Small intestine (tissue), 7 donors: ENCODE measurements at regions not wholly inside any gene's neighbourhood (a gene's known extent, or its start where the extent isn't known, plus 50 kb on each side); places are given as distances from the start of the nearest gene placed in this dataset.

ENCODE experiments used
- DNase-seq, 2 donors: peaks; one replicate each; pipeline versions ENCODE4 v3.0.0 to v3.0.0-alpha.2; 2013
- FAIRE-seq: peaks from 2 replicates; lab custom pipeline; 2012; peaks lifted over from hg19 to GRCh38; lab: Jason Lieb, UNC
- H3K27ac ChIP-seq, 3 donors: one replicate each; pipeline ENCODE4 v1.5.1; 2013; ENCODE audit warnings: low read length in 2 of 3, mild to moderate bottlenecking in 2 of 3, control low read depth in 1 of 3, inconsistent platforms in 1 of 3, low read depth in 1 of 3, moderate library complexity in 1 of 3
- H3K27me3 ChIP-seq, 3 donors: one replicate each; pipeline ENCODE4 v1.6.1; 2013; ENCODE audit warnings: low read length in 3 of 3, inconsistent platforms in 1 of 3; ENCODE audit not compliant: control insufficient read depth in 3 of 3, insufficient read depth in 3 of 3
- H3K36me3 ChIP-seq, 3 donors: one replicate each; pipeline ENCODE4 v1.6.1; 2013; ENCODE audit warnings: low read length in 3 of 3, inconsistent platforms in 1 of 3, low read depth in 1 of 3, mild to moderate bottlenecking in 1 of 3, moderate library complexity in 1 of 3; ENCODE audit not compliant: control insufficient read depth in 3 of 3, insufficient read depth in 2 of 3
- H3K4me1 ChIP-seq, 3 donors: one replicate each; pipeline ENCODE4 v1.6.1; 2013; ENCODE audit warnings: low read length in 2 of 3, inconsistent platforms in 1 of 3, low read depth in 1 of 3, mild to moderate bottlenecking in 1 of 3, moderate library complexity in 1 of 3; ENCODE audit not compliant: control insufficient read depth in 3 of 3, insufficient read depth in 2 of 3
- H3K4me3 ChIP-seq, 3 donors: one replicate each; pipeline ENCODE4 v1.5.1; 2013; ENCODE audit warnings: low read length in 3 of 3, control low read depth in 1 of 3, inconsistent platforms in 1 of 3, low read depth in 1 of 3, mild to moderate bottlenecking in 1 of 3, moderate library complexity in 1 of 3
- H3K9me3 ChIP-seq, 2 donors: one replicate each; pipeline ENCODE4 v1.6.1; 2013; ENCODE audit warnings: low read depth in 1 of 2, low read length in 1 of 2; ENCODE audit not compliant: control insufficient read depth in 2 of 2, insufficient read depth in 1 of 2
- WGBS, 3 donors: extraction: QIAGEN DNeasy Blood & Tissue Kit; methylation state at CpG; one replicate each; pipeline ENCODE4 v1.1.7; 2013; 5-methylcytosine and 5-hydroxymethylcytosine counted together
- donor health status: healthy with polysubstance abuse.
- donor health status: control.
- donor health status: control.
- donor health status: Bipolar disorder and iron deficiency.
- donor health status: healthy.

GRCh38 chr11:70719516-70719915 is 321.2 kb downstream of the CTTN start:
- DNase-seq (no peak), FAIRE-seq (no peak)
- 81 to 93% (median 83%) methylated on average over 11 of the region's 11 CpGs for WGBS, 3 donors
- Histone ChIP-seq H3K27me3 (no peaks in the 10 kb centered on the region), H3K9me3 (no peaks in the 10 kb centered on the region), H3K27ac (no peak overlapping the region), H3K36me3 (peaks cover 0 to 8% (median 0%) of the 10 kb centered on the region in 3 donors), H3K4me1 (no peaks in the 10 kb centered on the region), H3K4me3 (no peak overlapping the region)

- FAIRE-seq (no peak), DNase-seq (no peak)
- no peaks in the 10 kb centered on the region for H3K9me3 ChIP-seq
- H3K4me1 ChIP-seq: no peaks in the 10 kb centered on the region
- 75 to 80% (median 80%) methylated on average over 5 of the region's 5 CpGs for WGBS, 3 donors
- H3K27ac ChIP-seq: no peak overlapping the region
- H3K4me3 ChIP-seq: no peak overlapping the region
- peaks cover 0 to 8% (median 0%) of the 10 kb centered on the region in 3 donors for H3K36me3 ChIP-seq
- no peaks in the 10 kb centered on the region for H3K27me3 ChIP-seq
Observed at GRCh38 chr11:70720281-70720680, 322.0 kb downstream of the CTTN start.

GRCh38 chr11:70721006-70721405 is 322.7 kb downstream of the CTTN start:
- Histone ChIP-seq H3K36me3 (peaks cover 0 to 8% (median 0%) of the 10 kb centered on the region in 3 donors), H3K9me3 (no peaks in the 10 kb centered on the region), H3K4me1 (no peaks in the 10 kb centered on the region), H3K27ac (no peak overlapping the region), H3K4me3 (no peak overlapping the region), H3K27me3 (no peaks in the 10 kb centered on the region)
- DNase-seq (no peak), FAIRE-seq (no peak)
- 63 to 81% (median 65%) methylated on average over 11 to 12 of the region's 12 CpGs for WGBS, 3 donors

- Histone ChIP-seq H3K36me3 (peaks cover 0 to 2% (median 0%) of the 10 kb centered on the region in 3 donors), H3K27me3 (no peaks in the 10 kb centered on the region), H3K27ac (no peak overlapping the region), H3K4me1 (no peaks in the 10 kb centered on the region), H3K9me3 (no peaks in the 10 kb centered on the region), H3K4me3 (no peak overlapping the region)
- DNase-seq: no peak
- FAIRE-seq: no peak
- WGBS, 3 donors: 85 to 96% (median 87%) methylated on average over 10 of the region's 10 CpGs
Observed at GRCh38 chr11:70725278-70725677, 326.9 kb downstream of the CTTN start.

- H3K36me3 ChIP-seq: peaks cover 0 to 2% (median 0%) of the 10 kb centered on the region in 3 donors
- H3K4me3 ChIP-seq: no peak overlapping the region
- FAIRE-seq (no peak), DNase-seq (no peak)
- H3K27ac ChIP-seq: no peak overlapping the region
- no peaks in the 10 kb centered on the region for H3K27me3 ChIP-seq
- no peaks in the 10 kb centered on the region for H3K4me1 ChIP-seq
- WGBS, 3 donors: 82 to 90% (median 86%) methylated on average over 7 of the region's 7 CpGs
- H3K9me3 ChIP-seq: no peaks in the 10 kb centered on the region
Observed at GRCh38 chr11:70725739-70726138, 327.4 kb downstream of the CTTN start.

- Histone ChIP-seq H3K4me3 (no peak overlapping the region), H3K27ac (no peak overlapping the region), H3K27me3 (no peaks in the 10 kb centered on the region), H3K9me3 (peaks cover 0 to 5% of the 10 kb centered on the region in 2 donors), H3K36me3 (peaks cover 0 to 7% (median 0%) of the 10 kb centered on the region in 3 donors), H3K4me1 (no peaks in the 10 kb centered on the region)
- DNase-seq (no peak), FAIRE-seq (no peak)
- WGBS, 3 donors: 92 to 95% (median 95%) methylated on average over 5 of the region's 5 CpGs
Observed at GRCh38 chr11:70727021-70727420, 328.7 kb downstream of the CTTN start.

GRCh38 chr11:70727899-70728620 is 329.7 kb downstream of the CTTN start:
- Histone ChIP-seq H3K9me3 (peaks cover 0 to 5% of the 10 kb centered on the region in 2 donors), H3K27me3 (no peaks in the 10 kb centered on the region), H3K4me3 (no peak overlapping the region), H3K36me3 (peaks cover 0 to 8% (median 0%) of the 10 kb centered on the region in 3 donors), H3K4me1 (no peaks in the 10 kb centered on the region), H3K27ac (no peak overlapping the region)
- peak in 1 of 2 donors; percentile 30 for DNase-seq
- FAIRE-seq: no peak
- 64 to 65% (median 65%) methylated on average over 15 of the region's 15 CpGs for WGBS, 3 donors

- no peak overlapping the region for H3K4me3 ChIP-seq
- no peak overlapping the region for H3K27ac ChIP-seq
- WGBS, 3 donors: 34 to 63% (median 37%) methylated on average over 6 of the region's 6 CpGs
- H3K27me3 ChIP-seq: no peaks in the 10 kb centered on the region
- no peak for FAIRE-seq
- peaks cover 0 to 8% (median 0%) of the 10 kb centered on the region in 3 donors for H3K36me3 ChIP-seq
- no peaks in the 10 kb centered on the region for H3K4me1 ChIP-seq
- peak in 1 of 2 donors; percentile 37 for DNase-seq
- peaks cover 0 to 5% of the 10 kb centered on the region in 2 donors for H3K9me3 ChIP-seq
Observed at GRCh38 chr11:70729949-70730348, 331.6 kb downstream of the CTTN start.
